ENCODE measurements at regions not wholly inside any gene's neighbourhood (a gene's known extent, or its start where the extent isn't known, plus 50 kb on each side); places are given as distances from the start of the nearest gene placed in this dataset.
"Not testable (repeated sequence)": the region's sequence is repeated elsewhere in the genome, so short reads cannot be mapped to it uniquely, and the experiment has no call there.

GRCh38 chr10:118931436-118931835 is 98.1 kb upstream of the NANOS1 start:
- no peak overlapping the region for H3K4me3 ChIP-seq (ENCODE audit: low read length)
- no peak for DNase-seq (ENCODE audit: low read depth, low spot score)

GRCh38 chr10:118932154-118932553 is 97.4 kb upstream of the NANOS1 start:
- not testable (repeated sequence) for DNase-seq (ENCODE audit: low read depth, low spot score); H3K4me3 ChIP-seq (ENCODE audit: low read length)

- no peak overlapping the region for H3K4me3 ChIP-seq (ENCODE audit: low read length)
- no peak for DNase-seq (ENCODE audit: low read depth, low spot score)
Measured at GRCh38 chr10:118937226-118937625, 92.3 kb upstream of the NANOS1 start.

- no peak for DNase-seq (ENCODE audit: low read depth, low spot score)
Measured at GRCh38 chr10:118939211-118940007, 90.1 kb upstream of the NANOS1 start.

GRCh38 chr10:118940386-118940785 is 89.1 kb upstream of the NANOS1 start:
- H3K4me3 ChIP-seq (ENCODE audit: low read length), result no peak overlapping the region
- DNase-seq (ENCODE audit: low read depth, low spot score), result no peak

More at GRCh38 chr10:118939211-118940007, 90.1 kb upstream of the NANOS1 start:
- no peak overlapping the region for H3K4me3 ChIP-seq (ENCODE audit: low read length)

GRCh38 chr10:118943253-118943652 is 86.3 kb upstream of the NANOS1 start:
- H3K4me3 ChIP-seq (ENCODE audit: low read length), result no peak overlapping the region
- DNase-seq (ENCODE audit: low read depth, low spot score), result no peak

- no peak overlapping the region for H3K4me3 ChIP-seq (ENCODE audit: low read length)
- DNase-seq (ENCODE audit: low read depth, low spot score), result no peak
Measured at GRCh38 chr10:118944959-118945633, 84.4 kb upstream of the NANOS1 start.

GRCh38 chr10:118948786-118949185 is 80.7 kb upstream of the NANOS1 start:
- no peak overlapping the region for H3K4me3 ChIP-seq (ENCODE audit: low read length)
- no peak for DNase-seq (ENCODE audit: low read depth, low spot score)

- no peak overlapping the region for H3K4me3 ChIP-seq (ENCODE audit: low read length)
- no peak for DNase-seq (ENCODE audit: low read depth, low spot score)
Measured at GRCh38 chr10:118950190-118950680, 79.3 kb upstream of the NANOS1 start.

- H3K4me3 ChIP-seq (ENCODE audit: low read length), result no peak overlapping the region
- DNase-seq (ENCODE audit: low read depth, low spot score), result no peak
Measured at GRCh38 chr10:118950997-118951637, 78.4 kb upstream of the NANOS1 start.

GRCh38 chr10:118952493-118953295 is 76.8 kb upstream of the NANOS1 start:
- no peak for DNase-seq (ENCODE audit: low read depth, low spot score)
- no peak overlapping the region for H3K4me3 ChIP-seq (ENCODE audit: low read length)

- H3K4me3 ChIP-seq (ENCODE audit: low read length), result no peak overlapping the region
- DNase-seq (ENCODE audit: low read depth, low spot score), result no peak
Measured at GRCh38 chr10:118953598-118954393, 75.7 kb upstream of the NANOS1 start.

- DNase-seq (ENCODE audit: low read depth, low spot score), result no peak
- no peak overlapping the region for H3K4me3 ChIP-seq (ENCODE audit: low read length)
Measured at GRCh38 chr10:118955531-118955930, 74.0 kb upstream of the NANOS1 start.

- no peak for DNase-seq (ENCODE audit: low read depth, low spot score)
- no peak overlapping the region for H3K4me3 ChIP-seq (ENCODE audit: low read length)
Measured at GRCh38 chr10:118955951-118956801, 73.3 kb upstream of the NANOS1 start.

- no peak for DNase-seq (ENCODE audit: low read depth, low spot score)
Measured at GRCh38 chr10:118956802-118957442, 72.6 kb upstream of the NANOS1 start.

GRCh38 chr10:118957443-118957825 is 72.1 kb upstream of the NANOS1 start:
- DNase-seq (ENCODE audit: low read depth, low spot score), result no peak
- H3K4me3 ChIP-seq (ENCODE audit: low read length), result no peak overlapping the region

More at GRCh38 chr10:118956802-118957442, 72.6 kb upstream of the NANOS1 start:
- H3K4me3 ChIP-seq (ENCODE audit: low read length), result no peak overlapping the region

- H3K4me3 ChIP-seq (ENCODE audit: low read length), result no peak overlapping the region
- no peak for DNase-seq (ENCODE audit: low read depth, low spot score)
Measured at GRCh38 chr10:118957966-118958365, 71.5 kb upstream of the NANOS1 start.
